Tibial artery (tissue), 4 donors: ENCODE measurements at regions not wholly inside any gene's neighbourhood (a gene's known extent, or its start where the extent isn't known, plus 50 kb on each side); places are given as distances from the start of the nearest gene placed in this dataset.
A peak's percentile ranks its signal among the peaks of the same experiment; 100 is the strongest.

Experiments
- DNase-seq, 2 donors: peaks; one replicate each; pipeline ENCODE4 v3.0.0-alpha.2; 2019
- H3K27ac ChIP-seq, 2 donors: fragments of 200-600 bp; sonication (generic) in 1 of 2; 1 replicate in 1 of 2; 2 replicates in 1 of 2; pipeline ENCODE4 v1.5.1; 2018 to 2019; ENCODE audit warnings: mild to moderate bottlenecking in 1 of 2
- H3K27me3 ChIP-seq, 2 donors: fragments of 200-600 bp; sonication (generic) in 1 of 2; one replicate each; pipeline versions ENCODE4 v1.5.1 to v1.6.0; 2016 to 2019
- H3K36me3 ChIP-seq, 3 donors: fragments of 200-600 bp; sonication (generic) in 2 of 3; one replicate each; pipeline ENCODE4 v1.5.1; 2016 to 2019; ENCODE audit warnings: mild to moderate bottlenecking in 2 of 3
- H3K4me1 ChIP-seq, 4 donors: fragments of 200-600 bp; sonication (generic) in 2 of 4; 1 replicate in 3 of 4; 2 replicates in 1 of 4; pipeline ENCODE4 v1.5.1; 2016 to 2019
- H3K4me3 ChIP-seq, 2 donors: fragments of 200-600 bp; sonication (generic) in 1 of 2; 1 replicate in 1 of 2; 2 replicates in 1 of 2; pipeline ENCODE4 v1.5.1; 2018 to 2019; ENCODE audit warnings: mild to moderate bottlenecking in 2 of 2
- H3K9me3 ChIP-seq, 3 donors: fragments of 200-600 bp; sonication (generic) in 1 of 3; one replicate each; pipeline ENCODE4 v1.5.1; 2016 to 2019
- CTCF ChIP-seq, 2 experiments: fragments of 200-600 bp in 1 of 2; fragments of 450-650 bp in 1 of 2; IDR thresholded peaks; one replicate each; pipeline ENCODE4 v1.5.1; 2017 to 2019; ENCODE audit warnings: antibody characterized with exemption in 2 of 2, mild to moderate bottlenecking in 1 of 2, moderate library complexity in 1 of 2
- intact Hi-C: fragments of 100-400 bp; cut with DNase I; formaldehyde crosslinking; loops from one replicate; pipeline ENCODE4 v1.15.0; 2023; ENCODE audit warnings: low total_unique reads

DNA sequence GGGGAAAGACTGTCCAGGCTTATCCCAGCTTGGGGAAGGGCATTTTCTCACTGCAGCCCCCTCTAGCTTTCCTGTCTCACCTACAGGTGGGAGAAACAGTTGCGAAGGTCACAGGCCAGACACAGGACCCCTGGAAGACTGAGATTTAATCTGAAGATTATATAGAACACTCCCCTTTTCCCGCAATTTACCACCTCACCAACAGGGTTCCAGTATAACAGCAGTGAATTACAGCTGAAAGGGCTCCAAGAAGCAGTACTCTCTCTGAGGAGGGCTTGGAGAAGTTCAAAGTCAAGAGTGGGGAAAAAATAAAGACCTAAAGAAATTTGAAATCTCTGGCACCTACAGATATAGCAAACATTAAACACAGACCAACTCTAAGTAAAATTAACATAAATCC is 111.9 kb downstream of the ANKRD60 start:
- Histone ChIP-seq H3K27ac (no peak overlapping the region), H3K4me1 (peaks cover 3 to 15% (median 6%) of the 10 kb centered on the region in 4 donors), H3K27me3 (no peaks in the 10 kb centered on the region), H3K36me3 (no peaks in the 10 kb centered on the region), H3K4me3 (no peak overlapping the region), H3K9me3 (no peaks in the 10 kb centered on the region)
- no peak for DNase-seq
- intact Hi-C loops = no loop called here
- no peak for TF ChIP-seq CTCF (IDR thresholded peaks at IDR 0.05)

DNA sequence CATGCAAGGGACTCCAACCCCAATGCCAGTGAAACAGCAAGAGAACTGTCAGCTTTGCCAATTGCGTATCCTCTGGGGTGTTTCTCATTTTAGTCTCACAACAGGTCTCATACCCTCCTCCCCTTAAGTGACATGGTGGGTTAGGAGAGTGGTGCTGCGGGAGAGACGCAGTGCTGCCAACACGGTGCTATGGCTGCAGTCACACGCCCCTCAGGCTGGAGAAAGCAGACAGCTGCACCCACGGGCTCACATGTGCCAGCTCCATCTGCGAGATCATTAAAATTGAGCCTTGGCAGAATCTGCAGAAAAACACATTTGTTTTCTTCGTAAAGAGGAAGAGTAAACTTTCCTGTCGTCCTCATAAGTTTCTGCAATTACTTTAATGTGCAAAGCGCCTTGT is 114.7 kb downstream of the ANKRD60 start:
- Histone ChIP-seq H3K27ac (no peak overlapping the region), H3K4me3 (no peak overlapping the region)

DNA sequence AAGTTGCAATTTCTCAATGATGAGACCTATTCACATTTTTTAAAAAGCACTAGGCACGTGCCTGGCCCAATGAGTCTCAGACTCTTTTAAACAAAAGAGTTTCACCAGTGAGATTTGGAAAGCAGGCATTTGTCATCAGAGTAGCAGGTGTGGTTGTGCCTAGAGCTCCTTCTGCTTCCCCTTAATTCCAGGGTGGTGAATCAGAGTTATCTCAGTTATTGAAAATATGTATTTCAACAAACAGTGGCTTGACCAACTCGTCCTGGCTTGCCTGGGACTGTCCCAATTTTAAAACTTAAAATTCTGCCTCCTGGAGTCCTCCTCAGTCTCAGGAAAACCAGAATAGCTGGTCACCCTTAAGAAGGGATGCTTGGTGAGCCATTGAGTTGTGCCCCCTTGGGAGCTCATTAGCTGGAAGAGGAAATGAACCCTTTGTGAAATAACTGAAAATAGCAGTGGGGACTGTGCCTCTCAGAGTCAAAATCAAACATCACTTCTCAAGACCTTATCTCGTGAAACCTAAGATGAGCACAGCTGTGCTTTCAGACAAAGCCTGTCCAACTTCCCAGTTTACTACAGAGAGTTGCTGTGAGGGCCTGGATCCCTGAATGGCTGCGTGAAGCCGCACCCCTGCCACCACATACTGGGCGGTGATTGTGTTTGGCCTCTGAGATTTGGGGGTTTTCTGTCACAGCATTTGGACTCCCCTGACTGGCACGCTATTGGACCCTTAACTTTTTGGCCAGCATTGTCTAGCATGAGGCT is 116.3 kb downstream of the ANKRD60 start:
- Histone ChIP-seq H3K4me1 (peaks cover 5 to 27% (median 7%) of the 10 kb centered on the region in 4 donors), H3K4me3 (no peak overlapping the region), H3K27me3 (no peaks in the 10 kb centered on the region), H3K36me3 (no peaks in the 10 kb centered on the region), H3K9me3 (no peaks in the 10 kb centered on the region), H3K27ac (peak overlapping the region; percentile 15 to 40)
- no peak for TF ChIP-seq CTCF (IDR thresholded peaks at IDR 0.05)
- DNase-seq = no peak
- intact Hi-C loops = no loop called here

More for the DNA sequence above, 114.7 kb downstream of the ANKRD60 start:
- Histone ChIP-seq H3K36me3 (no peaks in the 10 kb centered on the region), H3K9me3 (no peaks in the 10 kb centered on the region), H3K27me3 (no peaks in the 10 kb centered on the region), H3K4me1 (peaks cover 5 to 27% (median 7%) of the 10 kb centered on the region in 4 donors)
- no peak for TF ChIP-seq CTCF (IDR thresholded peaks at IDR 0.05)
- no peak for DNase-seq
- intact Hi-C loops = no loop called here

DNA sequence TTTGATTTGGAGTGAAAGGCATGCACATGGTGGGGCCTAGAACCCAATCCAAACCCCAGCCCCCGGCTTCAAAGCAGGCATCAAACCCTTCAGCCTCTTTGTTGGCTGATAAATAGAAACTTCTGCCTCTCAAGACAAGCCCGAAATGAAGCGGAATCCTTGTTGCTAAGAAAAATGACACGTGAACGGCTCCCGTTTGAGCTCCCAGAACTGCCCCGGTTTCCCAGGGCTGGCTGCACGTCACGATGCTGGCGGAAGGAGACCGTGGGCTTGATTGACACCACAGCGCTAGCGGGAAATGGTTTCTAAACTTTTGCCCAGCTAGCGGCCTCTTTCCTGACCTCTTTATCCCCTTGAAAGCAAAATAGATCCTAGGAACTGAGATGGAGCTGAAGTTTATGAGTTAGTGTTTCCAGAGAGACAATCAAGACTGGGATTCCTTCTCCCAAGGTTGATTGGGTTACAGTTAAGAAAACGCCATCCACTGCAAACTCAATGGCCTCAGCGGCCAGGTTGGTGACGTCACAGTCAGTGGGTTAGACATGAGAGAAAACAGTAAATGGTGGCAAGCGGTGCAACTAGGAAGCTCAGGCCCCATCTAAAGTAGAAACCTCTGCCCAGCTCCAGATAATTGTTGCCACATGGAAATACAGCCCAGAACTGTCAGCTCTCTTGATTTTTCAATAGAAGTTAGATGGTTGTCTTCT is 117.0 kb downstream of the ANKRD60 start:
- Histone ChIP-seq H3K27ac (peak overlapping the region; percentile 15 to 40), H3K36me3 (no peaks in the 10 kb centered on the region), H3K27me3 (no peaks in the 10 kb centered on the region), H3K9me3 (no peaks in the 10 kb centered on the region), H3K4me3 (no peak overlapping the region), H3K4me1 (peaks cover 5 to 27% (median 7%) of the 10 kb centered on the region in 4 donors)
- DNase-seq = no peak
- no peak for TF ChIP-seq CTCF (IDR thresholded peaks at IDR 0.05)
- intact Hi-C loops = no loop called here

DNA sequence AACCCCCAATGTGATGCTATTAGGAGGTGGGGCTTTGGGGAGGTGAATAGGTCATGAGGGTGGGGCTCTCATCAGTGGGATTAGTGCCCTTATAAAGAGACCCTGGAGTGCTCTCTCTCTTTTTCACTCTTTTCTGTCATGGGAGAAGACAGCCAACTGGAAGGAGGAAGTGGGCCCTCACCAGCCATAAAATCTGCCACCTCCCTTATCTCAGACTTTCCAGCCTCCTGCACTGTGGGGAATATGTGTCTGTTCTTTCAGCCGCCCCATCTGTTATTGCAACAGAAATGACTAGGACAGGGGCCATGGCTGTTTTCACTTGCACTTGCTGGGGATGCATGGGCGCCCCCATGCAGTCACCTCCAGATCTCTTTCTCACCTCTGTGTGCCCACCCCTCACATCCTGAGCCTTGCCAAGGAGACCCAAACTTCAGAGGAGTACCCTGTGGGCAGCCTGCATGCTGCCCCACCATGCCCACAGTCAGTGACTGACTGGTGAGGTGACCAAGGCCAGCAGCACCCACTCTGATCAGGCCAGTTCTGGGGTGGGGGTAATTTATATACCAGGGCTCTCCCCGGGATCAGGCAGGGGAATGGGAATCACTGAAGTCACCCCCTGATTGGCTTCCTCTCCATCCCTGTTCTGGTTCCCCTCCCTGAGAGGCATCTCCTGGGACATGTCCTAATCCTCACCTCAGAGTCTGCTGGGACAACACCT is 118.4 kb downstream of the ANKRD60 start:
- intact Hi-C loops = no loop called here
- no peak for DNase-seq
- peaks cover 5 to 27% (median 7%) of the 10 kb centered on the region in 4 donors for H3K4me1 ChIP-seq
- no peaks in the 10 kb centered on the region for H3K9me3 ChIP-seq
- TF ChIP-seq CTCF (IDR thresholded peaks at IDR 0.05) = no peak
- no peaks in the 10 kb centered on the region for H3K27me3 ChIP-seq
- H3K36me3 ChIP-seq = no peaks in the 10 kb centered on the region
- H3K4me3 ChIP-seq = no peak overlapping the region
- H3K27ac ChIP-seq = peak overlapping the region in 1 of 2 donors; percentile 25
